ENCODE measurements at regions not wholly inside any gene's neighbourhood (a gene's known extent, or its start where the extent isn't known, plus 50 kb on each side); places are given as distances from the start of the nearest gene placed in this dataset.
A peak's percentile ranks its signal among the peaks of the same experiment; 100 is the strongest.
"Not testable (repeated sequence)": the region's sequence is repeated elsewhere in the genome, so short reads cannot be mapped to it uniquely, and the experiment has no call there.

DNA sequence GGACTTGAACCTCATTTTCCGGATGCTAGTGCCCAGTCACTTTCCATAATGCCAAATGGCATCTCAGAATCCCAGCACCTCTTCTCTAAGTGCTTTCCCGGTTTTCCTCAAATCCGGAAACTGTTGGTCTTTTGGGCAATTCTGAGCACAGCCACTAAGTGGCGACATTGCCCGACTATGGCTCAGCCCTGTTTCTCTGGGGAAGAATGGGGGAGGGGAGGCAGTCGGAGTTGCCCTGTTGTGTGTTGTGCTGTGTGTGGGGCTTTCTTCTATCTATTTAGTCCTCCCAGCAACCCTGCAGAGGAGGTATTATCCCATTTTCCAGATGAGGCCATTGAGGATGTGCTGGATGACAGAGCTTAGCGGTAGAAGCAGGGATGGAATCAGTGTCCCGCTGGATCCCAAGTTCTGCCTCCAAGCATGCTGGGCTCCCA, 175.0 kb downstream of the FCRL5 start:
- WGBS, 2 donors: 26 to 27% methylated on average over 8 of the region's 8 CpGs
- not testable (repeated sequence) for H3K27me3 ChIP-seq, H3K9me3 ChIP-seq, H3K4me3 ChIP-seq, H3K36me3 ChIP-seq, H3K27ac ChIP-seq, H3K4me1 ChIP-seq
- TF ChIP-seq, protein P1, sequence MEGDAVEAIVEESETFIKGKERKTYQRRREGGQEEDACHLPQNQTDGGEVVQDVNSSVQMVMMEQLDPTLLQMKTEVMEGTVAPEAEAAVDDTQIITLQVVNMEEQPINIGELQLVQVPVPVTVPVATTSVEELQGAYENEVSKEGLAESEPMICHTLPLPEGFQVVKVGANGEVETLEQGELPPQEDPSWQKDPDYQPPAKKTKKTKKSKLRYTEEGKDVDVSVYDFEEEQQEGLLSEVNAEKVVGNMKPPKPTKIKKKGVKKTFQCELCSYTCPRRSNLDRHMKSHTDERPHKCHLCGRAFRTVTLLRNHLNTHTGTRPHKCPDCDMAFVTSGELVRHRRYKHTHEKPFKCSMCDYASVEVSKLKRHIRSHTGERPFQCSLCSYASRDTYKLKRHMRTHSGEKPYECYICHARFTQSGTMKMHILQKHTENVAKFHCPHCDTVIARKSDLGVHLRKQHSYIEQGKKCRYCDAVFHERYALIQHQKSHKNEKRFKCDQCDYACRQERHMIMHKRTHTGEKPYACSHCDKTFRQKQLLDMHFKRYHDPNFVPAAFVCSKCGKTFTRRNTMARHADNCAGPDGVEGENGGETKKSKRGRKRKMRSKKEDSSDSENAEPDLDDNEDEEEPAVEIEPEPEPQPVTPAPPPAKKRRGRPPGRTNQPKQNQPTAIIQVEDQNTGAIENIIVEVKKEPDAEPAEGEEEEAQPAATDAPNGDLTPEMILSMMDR (IDR thresholded peaks at IDR 0.05): peak in 4 of 6 experiments; percentile 19 to 36 (median 26)
- DNase-seq (peak in 1 of 2 donors; percentile 38), ATAC-seq (ENCODE audit: low FRiP score in 2 of 2) (peak; percentile 49 to 58)

GRCh38 chr1:157376681-157377080, 175.6 kb downstream of the FCRL5 start:
- ATAC-seq (ENCODE audit: low FRiP score in 2 of 2) (no peak), DNase-seq (no peak)
- TF ChIP-seq POLR2A (IDR thresholded peaks at IDR 0.05): no peak
- no peak for TF ChIP-seq POLR2AphosphoS5 (IDR thresholded peaks at IDR 0.05)
- TF ChIP-seq, protein P1 (IDR thresholded peaks at IDR 0.05): no peak
- no peak for TF ChIP-seq EP300 (IDR thresholded peaks at IDR 0.05)
- Histone ChIP-seq H3K9me3 (no peaks in the 10 kb centered on the region), H3K4me1 (no peaks in the 10 kb centered on the region), H3K36me3 (no peaks in the 10 kb centered on the region), H3K27ac (no peak overlapping the region), H3K4me3 (no peak overlapping the region), H3K27me3 (no peaks in the 10 kb centered on the region)
- 73 to 84% methylated on average over 2 of the region's 2 CpGs for WGBS, 2 donors

- not testable (repeated sequence) for H3K4me1 ChIP-seq; H3K4me3 ChIP-seq; H3K9me3 ChIP-seq; DNase-seq; H3K27me3 ChIP-seq; H3K36me3 ChIP-seq; H3K27ac ChIP-seq; ATAC-seq (ENCODE audit: low FRiP score in 2 of 2)
- 47 to 66% methylated on average over 2 of the region's 2 CpGs for WGBS, 2 donors
Observed at GRCh38 chr1:157372311-157372710, 180.0 kb downstream of the FCRL5 start.

- Histone ChIP-seq H3K36me3 (no peaks in the 10 kb centered on the region), H3K4me3 (no peak overlapping the region), H3K4me1 (no peaks in the 10 kb centered on the region), H3K9me3 (no peaks in the 10 kb centered on the region), H3K27me3 (no peaks in the 10 kb centered on the region), H3K27ac (no peak overlapping the region)
- ATAC-seq (ENCODE audit: low FRiP score in 2 of 2) (no peak), DNase-seq (no peak)
- TF ChIP-seq POLR2A (IDR thresholded peaks at IDR 0.05): no peak
- no peak for TF ChIP-seq POLR2AphosphoS5 (IDR thresholded peaks at IDR 0.05)
- TF ChIP-seq, protein P1 (IDR thresholded peaks at IDR 0.05): no peak
- no peak for TF ChIP-seq EP300 (IDR thresholded peaks at IDR 0.05)
- WGBS, 2 donors: 92 to 97% methylated on average over 3 of the region's 3 CpGs
Observed at GRCh38 chr1:157371826-157372225, 180.5 kb downstream of the FCRL5 start.

DNA sequence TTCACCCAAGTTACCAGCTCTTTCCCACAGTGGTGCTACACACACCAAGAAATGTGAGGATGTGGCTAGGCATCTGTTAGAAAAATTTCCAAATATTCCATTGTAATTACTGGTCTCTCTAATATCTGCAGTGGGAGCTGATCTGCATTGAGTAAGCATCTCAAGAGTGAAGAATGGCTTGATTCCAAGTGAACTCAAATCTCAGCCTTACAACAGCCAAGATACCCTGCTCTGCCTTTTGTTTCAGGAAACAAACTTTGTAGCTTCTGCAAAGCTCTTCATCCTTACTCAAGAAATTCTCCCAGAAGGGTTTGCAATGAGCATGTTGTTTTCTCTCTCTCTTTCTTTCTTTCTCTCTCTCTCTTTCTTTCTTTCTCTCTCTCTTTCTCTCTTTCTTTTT, 181.1 kb downstream of the FCRL5 start:
- Histone ChIP-seq H3K36me3 (no peaks in the 10 kb centered on the region), H3K27me3 (no peaks in the 10 kb centered on the region), H3K4me3 (no peak overlapping the region), H3K9me3 (no peaks in the 10 kb centered on the region), H3K27ac (no peak overlapping the region), H3K4me1 (no peaks in the 10 kb centered on the region)
- ATAC-seq (ENCODE audit: low FRiP score in 2 of 2) (no peak), DNase-seq (no peak)
- TF ChIP-seq EP300 (IDR thresholded peaks at IDR 0.05) (no peak), POLR2A (IDR thresholded peaks at IDR 0.05) (no peak), POLR2AphosphoS5 (IDR thresholded peaks at IDR 0.05) (no peak)
- TF ChIP-seq, protein P1 (IDR thresholded peaks at IDR 0.05): no peak

Data from upper lobe of left lung (tissue), 6 donors.